Activated CD8-positive, alpha-beta memory T cell treated with anti-CD3 and anti-CD28 coated beads, Interleukin-2, amount 50 U/mL, for 1 hour (primary cell): ENCODE measurements at regions not wholly inside any gene's neighbourhood (a gene's known extent, or its start where the extent isn't known, plus 50 kb on each side); places are given as distances from the start of the nearest gene placed in this dataset.

Experiments used
- DNase-seq: peaks from one replicate; pipeline ENCODE4 v3.0.0-alpha.2; 2020; ENCODE audit errors: extremely low read depth

- no peak for DNase-seq
Observed at GRCh38 chr5:175285261-175285660, 158.7 kb downstream of the DRD1 start.

- DNase-seq: no peak
Observed at GRCh38 chr5:175284806-175285205, 159.2 kb downstream of the DRD1 start.

- DNase-seq: no peak
Observed at GRCh38 chr5:175282611-175283225, 161.3 kb downstream of the DRD1 start.

GRCh38 chr5:175281714-175282113, 162.3 kb downstream of the DRD1 start:
- DNase-seq: no peak

GRCh38 chr5:175281257-175281656, 162.7 kb downstream of the DRD1 start:
- DNase-seq: no peak

- DNase-seq: no peak
Observed at GRCh38 chr5:175279506-175279905, 164.5 kb downstream of the DRD1 start.

- no peak for DNase-seq
Observed at GRCh38 chr5:175275748-175276147, 168.2 kb downstream of the DRD1 start.

GRCh38 chr5:175275097-175275496, 168.9 kb downstream of the DRD1 start:
- DNase-seq: no peak

- no peak for DNase-seq
Observed at GRCh38 chr5:175274171-175274570, 169.8 kb downstream of the DRD1 start.

- no peak for DNase-seq
Observed at GRCh38 chr5:175264406-175264805, 179.6 kb downstream of the DRD1 start.

- no peak for DNase-seq
Observed at GRCh38 chr5:175263776-175264175, 180.2 kb downstream of the DRD1 start.

- DNase-seq: no peak
Observed at GRCh38 chr5:175261526-175261925, 182.5 kb downstream of the DRD1 start.

GRCh38 chr5:175261037-175261436, 182.9 kb downstream of the DRD1 start:
- no peak for DNase-seq

GRCh38 chr5:175257847-175258194, 186.2 kb downstream of the DRD1 start:
- DNase-seq: no peak

GRCh38 chr5:175257128-175257846, 186.7 kb downstream of the DRD1 start:
- DNase-seq: no peak

GRCh38 chr5:175254155-175254554, 189.8 kb downstream of the DRD1 start:
- DNase-seq: no peak

- no peak for DNase-seq
Observed at GRCh38 chr5:175253597-175253996, 190.4 kb downstream of the DRD1 start.

GRCh38 chr5:175252234-175252805, 191.7 kb downstream of the DRD1 start:
- DNase-seq: no peak

- no peak for DNase-seq
Observed at GRCh38 chr5:175250426-175250825, 193.6 kb downstream of the DRD1 start.

- DNase-seq: no peak
Observed at GRCh38 chr5:175248416-175248905, 195.5 kb downstream of the DRD1 start.

- no peak for DNase-seq
Observed at GRCh38 chr5:175246889-175247520, 197.0 kb downstream of the DRD1 start.

- no peak for DNase-seq
Observed at GRCh38 chr5:175246242-175246888, 197.6 kb downstream of the DRD1 start.
